Osteocyte (in vitro differentiated cells): ENCODE measurements at regions not wholly inside any gene's neighbourhood (a gene's known extent, or its start where the extent isn't known, plus 50 kb on each side); places are given as distances from the start of the nearest gene placed in this dataset.

Experiments used
- DNase-seq: peaks from one replicate; pipeline ENCODE4 v3.0.0; 2021; ENCODE audit warnings: mixed read lengths; ENCODE audit not compliant: unreplicated experiment; ENCODE audit errors: extremely low spot score
- H3K27ac Mint-ChIP-seq: one replicate; pipeline ENCODE4 v1.8.0; 2021; ENCODE audit warnings: mild to moderate bottlenecking, mixed read lengths; ENCODE audit not compliant: unreplicated experiment
- H3K27me3 Mint-ChIP-seq: one replicate; pipeline ENCODE4 v1.8.0; 2021; ENCODE audit warnings: mixed read lengths; ENCODE audit not compliant: unreplicated experiment
- H3K36me3 Mint-ChIP-seq: one replicate; pipeline ENCODE4 v1.8.0; 2021; ENCODE audit warnings: mixed read lengths; ENCODE audit not compliant: unreplicated experiment
- H3K4me1 Mint-ChIP-seq: one replicate; pipeline ENCODE4 v1.8.0; 2021; ENCODE audit warnings: mixed read lengths; ENCODE audit not compliant: unreplicated experiment
- H3K4me3 Mint-ChIP-seq: one replicate; pipeline ENCODE4 v1.8.0; 2021; ENCODE audit warnings: mild to moderate bottlenecking, moderate library complexity, mixed read lengths; ENCODE audit not compliant: unreplicated experiment
- H3K9me3 Mint-ChIP-seq: one replicate; pipeline ENCODE4 v1.8.0; 2021; ENCODE audit warnings: mixed read lengths; ENCODE audit not compliant: unreplicated experiment
- TF ChIP-seq, protein P1 (sequence below): fragments of 200-600 bp; sonication (generic); IDR thresholded peaks from 2 replicates; pipeline ENCODE4 v1.5.0; 2021; ENCODE audit warnings: antibody characterized with exemption, mild to moderate bottlenecking, moderate library complexity

DNA sequence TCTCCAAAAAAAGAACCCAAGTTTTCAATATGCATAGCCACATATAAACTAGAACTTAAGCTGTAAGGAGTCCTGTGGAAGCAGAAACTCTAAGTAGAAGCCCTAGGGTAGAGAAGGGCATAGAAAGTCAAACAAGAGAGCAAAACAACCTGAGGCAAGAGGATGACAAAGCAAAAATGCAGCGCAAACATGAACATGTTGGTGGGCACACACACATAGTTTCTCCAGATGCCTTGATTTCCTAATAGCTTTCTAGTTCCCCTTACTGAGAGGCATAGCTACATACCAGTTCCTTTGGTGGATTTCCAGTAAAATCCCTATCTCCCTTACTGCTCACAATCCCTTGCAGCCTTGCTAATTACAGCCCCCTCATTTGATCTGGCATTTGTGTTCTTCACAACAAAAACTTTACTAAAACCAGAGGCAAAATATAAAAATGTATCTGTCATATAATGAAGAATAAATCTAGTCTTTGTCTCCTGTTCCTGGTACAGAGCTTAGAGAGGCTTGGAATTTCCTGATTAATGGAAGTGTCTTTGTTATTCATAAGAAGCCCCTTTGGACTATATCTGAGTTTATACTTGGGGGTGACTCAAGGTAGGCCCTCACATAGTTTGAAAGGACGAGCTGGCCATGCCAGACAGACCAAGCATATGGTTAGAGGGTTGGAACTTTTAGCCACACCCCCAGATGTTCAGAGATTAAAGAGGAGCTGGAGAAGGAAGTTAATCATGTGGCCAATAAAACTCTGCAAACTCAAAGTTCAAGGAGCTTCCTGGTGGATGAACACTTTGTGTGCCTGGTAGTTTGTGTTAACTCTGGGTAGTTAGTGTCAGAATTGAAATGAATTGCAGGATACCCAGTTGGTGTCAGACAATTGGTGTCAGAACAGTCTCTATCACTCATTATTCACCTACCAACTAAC is 52.7 kb upstream of the ZCCHC13 start:
- H3K9me3 Mint-ChIP-seq: peaks cover 4% of the 10 kb centered on the region
- DNase-seq: no peak
- peaks cover 19% of the 10 kb centered on the region for H3K36me3 Mint-ChIP-seq
- TF ChIP-seq, protein P1, sequence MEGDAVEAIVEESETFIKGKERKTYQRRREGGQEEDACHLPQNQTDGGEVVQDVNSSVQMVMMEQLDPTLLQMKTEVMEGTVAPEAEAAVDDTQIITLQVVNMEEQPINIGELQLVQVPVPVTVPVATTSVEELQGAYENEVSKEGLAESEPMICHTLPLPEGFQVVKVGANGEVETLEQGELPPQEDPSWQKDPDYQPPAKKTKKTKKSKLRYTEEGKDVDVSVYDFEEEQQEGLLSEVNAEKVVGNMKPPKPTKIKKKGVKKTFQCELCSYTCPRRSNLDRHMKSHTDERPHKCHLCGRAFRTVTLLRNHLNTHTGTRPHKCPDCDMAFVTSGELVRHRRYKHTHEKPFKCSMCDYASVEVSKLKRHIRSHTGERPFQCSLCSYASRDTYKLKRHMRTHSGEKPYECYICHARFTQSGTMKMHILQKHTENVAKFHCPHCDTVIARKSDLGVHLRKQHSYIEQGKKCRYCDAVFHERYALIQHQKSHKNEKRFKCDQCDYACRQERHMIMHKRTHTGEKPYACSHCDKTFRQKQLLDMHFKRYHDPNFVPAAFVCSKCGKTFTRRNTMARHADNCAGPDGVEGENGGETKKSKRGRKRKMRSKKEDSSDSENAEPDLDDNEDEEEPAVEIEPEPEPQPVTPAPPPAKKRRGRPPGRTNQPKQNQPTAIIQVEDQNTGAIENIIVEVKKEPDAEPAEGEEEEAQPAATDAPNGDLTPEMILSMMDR: no peak
- peak overlapping the region; percentile 74 for H3K27ac Mint-ChIP-seq
- H3K27me3 Mint-ChIP-seq: no peaks in the 10 kb centered on the region
- peaks cover 37% of the 10 kb centered on the region for H3K4me1 Mint-ChIP-seq
- no peak overlapping the region for H3K4me3 Mint-ChIP-seq

DNA sequence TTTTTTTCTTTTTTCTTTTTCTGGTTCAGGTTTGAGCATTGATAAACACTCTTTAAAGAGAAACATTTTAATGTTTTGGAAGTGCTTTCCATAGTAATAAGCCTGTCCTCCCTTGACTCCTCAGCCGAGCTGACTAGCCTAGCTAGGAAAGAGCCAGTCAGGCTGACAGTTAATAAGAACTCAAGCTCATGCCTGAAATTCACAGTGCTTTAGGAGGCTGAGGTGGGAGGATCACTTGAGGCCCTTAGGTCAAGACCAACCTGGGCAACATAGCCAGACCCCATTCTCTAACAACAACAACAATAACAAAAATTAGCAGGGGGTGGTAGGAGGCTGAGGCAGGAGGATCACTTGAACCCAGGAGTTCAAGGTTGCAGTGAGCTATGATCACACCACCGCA is 53.4 kb upstream of the ZCCHC13 start:
- Mint-ChIP-seq H3K27ac (peak overlapping the region; percentile 74), H3K4me1 (peaks cover 37% of the 10 kb centered on the region), H3K9me3 (peaks cover 4% of the 10 kb centered on the region), H3K27me3 (no peaks in the 10 kb centered on the region), H3K4me3 (no peak overlapping the region), H3K36me3 (peaks cover 15% of the 10 kb centered on the region)
- no peak for DNase-seq
- TF ChIP-seq, protein P1: no peak

DNA sequence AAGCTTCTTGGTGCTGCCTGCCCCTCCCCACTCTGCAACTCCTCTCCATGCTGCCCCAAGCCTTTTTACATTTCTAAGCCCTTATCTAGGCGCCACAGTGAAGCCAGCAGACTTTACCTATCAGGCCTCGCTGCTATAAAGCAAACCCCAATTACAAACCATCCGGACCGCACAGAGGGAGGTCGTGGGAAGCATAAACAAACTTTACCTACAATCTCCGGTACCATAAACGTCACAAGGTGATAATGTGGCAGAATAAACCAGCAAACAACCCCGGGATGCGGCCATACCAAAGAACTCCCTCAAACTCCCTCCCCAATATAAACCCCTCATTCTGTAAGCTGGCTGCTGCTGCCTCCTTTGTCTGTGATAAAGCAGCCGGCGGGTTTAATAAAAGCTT is 54.0 kb upstream of the ZCCHC13 start:
- H3K9me3 Mint-ChIP-seq: peaks cover 4% of the 10 kb centered on the region
- H3K4me1 Mint-ChIP-seq: peaks cover 37% of the 10 kb centered on the region
- H3K27me3 Mint-ChIP-seq: no peaks in the 10 kb centered on the region
- no peak for DNase-seq
- no peak overlapping the region for H3K4me3 Mint-ChIP-seq
- TF ChIP-seq, protein P1: no peak
- peaks cover 13% of the 10 kb centered on the region for H3K36me3 Mint-ChIP-seq
- H3K27ac Mint-ChIP-seq: peak overlapping the region; percentile 74

DNA sequence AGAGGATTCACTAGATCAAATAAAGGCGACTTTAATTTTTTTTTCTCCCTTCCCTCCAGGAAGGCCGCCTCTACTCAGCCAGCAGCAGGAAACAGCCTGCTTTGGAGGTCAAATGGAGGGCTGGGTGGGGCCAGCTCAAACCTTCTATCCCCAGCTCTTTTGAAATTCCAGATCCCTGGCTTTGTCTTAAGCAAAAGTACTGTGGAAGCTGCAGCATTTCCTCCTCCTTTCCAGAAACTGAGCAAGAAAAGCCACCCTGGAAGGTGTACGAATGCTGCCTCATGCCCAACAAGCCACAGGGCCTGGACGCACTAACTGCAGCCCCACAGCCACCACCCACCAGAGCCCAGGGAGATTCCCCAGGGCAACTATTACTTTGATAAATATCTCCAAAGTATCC is 55.1 kb upstream of the ZCCHC13 start:
- peak overlapping the region; percentile 68 for H3K27ac Mint-ChIP-seq
- H3K4me1 Mint-ChIP-seq: peaks cover 37% of the 10 kb centered on the region
- H3K27me3 Mint-ChIP-seq: no peaks in the 10 kb centered on the region
- H3K9me3 Mint-ChIP-seq: peaks cover 1% of the 10 kb centered on the region
- H3K4me3 Mint-ChIP-seq: no peak overlapping the region
- TF ChIP-seq, protein P1: no peak
- DNase-seq: no peak
- peaks cover 15% of the 10 kb centered on the region for H3K36me3 Mint-ChIP-seq

DNA sequence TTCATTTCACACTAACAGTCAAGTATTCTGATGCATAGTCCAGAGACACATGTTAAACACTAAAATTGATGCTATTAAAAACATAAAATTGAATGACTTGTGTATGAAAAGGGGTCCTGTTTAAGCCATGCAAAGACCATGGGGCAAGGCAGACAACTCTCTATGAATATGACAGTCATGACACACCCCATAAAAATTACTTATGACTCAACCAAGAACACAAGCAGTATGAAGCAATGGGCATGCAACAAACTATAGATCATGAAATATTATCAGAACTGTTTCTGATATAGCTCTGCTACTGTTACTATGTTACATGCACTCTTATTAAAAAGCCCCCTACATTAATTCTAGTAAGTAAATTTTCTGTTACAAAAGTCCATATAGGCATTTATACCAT is 57.5 kb upstream of the ZCCHC13 start:
- TF ChIP-seq, protein P1: no peak
- H3K27me3 Mint-ChIP-seq: no peaks in the 10 kb centered on the region
- peak overlapping the region; percentile 46 for H3K27ac Mint-ChIP-seq
- no peak overlapping the region for H3K4me3 Mint-ChIP-seq
- H3K36me3 Mint-ChIP-seq: peaks cover 16% of the 10 kb centered on the region
- DNase-seq: no peak
- peaks cover 5% of the 10 kb centered on the region for H3K9me3 Mint-ChIP-seq
- H3K4me1 Mint-ChIP-seq: peaks cover 38% of the 10 kb centered on the region
